NCI-H524 (cell line): ENCODE measurements at regions not wholly inside any gene's neighbourhood (a gene's known extent, or its start where the extent isn't known, plus 50 kb on each side); places are given as distances from the start of the nearest gene placed in this dataset.

Experiments used
- DNase-seq, 2 experiments: peaks; one replicate each; lab custom pipeline; 2025; lab: John Stamatoyannopoulos, UW

DNA sequence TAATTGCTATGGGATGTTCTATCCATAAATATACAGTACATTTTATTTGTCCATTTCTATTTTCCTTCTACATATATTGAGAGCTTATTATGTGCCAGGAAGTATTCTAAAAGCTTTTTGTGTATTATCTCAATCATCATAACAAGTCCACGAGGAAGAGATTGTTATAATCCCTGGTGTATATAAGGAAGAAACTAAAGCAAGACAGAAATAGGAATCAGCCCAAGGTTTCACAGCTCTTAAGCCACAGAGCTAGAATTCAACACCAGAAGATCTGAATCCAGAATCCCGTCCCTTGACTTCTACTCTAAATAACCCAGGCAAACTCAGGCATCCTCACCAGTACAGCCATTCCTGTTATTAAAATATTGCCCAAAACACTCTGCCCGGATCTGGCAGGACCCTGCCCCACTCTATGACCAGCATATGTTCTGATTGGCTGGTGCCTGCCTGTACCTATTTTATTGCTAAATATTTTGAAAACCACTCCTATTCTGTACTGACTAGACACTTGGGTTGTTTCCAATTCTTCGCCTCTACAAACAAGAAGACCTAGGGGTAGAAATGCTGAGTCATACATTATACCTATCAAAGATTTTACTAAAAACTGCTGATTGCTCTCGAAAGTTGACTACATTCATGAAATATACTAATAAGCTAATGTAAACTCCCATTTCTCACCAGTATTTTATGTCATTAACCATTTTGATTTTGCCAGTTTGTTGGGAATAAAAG is 297.4 kb downstream of the ENC1 start:
- no peak for DNase-seq

DNA sequence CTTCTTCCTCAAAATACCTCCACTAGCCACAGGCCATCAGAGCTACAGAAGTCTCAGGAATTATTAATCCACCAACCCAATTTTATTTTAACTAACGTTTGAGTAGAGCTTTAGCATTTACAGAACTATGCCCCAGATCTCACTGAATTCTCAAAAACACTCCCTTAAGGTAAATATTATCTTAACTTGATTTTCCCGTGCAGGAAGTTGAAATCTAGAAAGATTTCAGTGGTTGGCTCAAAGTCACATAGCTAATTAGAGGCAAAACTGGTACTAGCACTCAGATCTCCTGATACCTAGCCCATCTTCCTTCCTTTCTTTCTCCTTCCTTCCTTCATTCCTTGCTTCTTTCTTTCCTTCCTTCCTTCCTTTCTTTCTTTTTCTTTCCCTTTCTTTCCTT is 298.3 kb downstream of the ENC1 start:
- no peak for DNase-seq

DNA sequence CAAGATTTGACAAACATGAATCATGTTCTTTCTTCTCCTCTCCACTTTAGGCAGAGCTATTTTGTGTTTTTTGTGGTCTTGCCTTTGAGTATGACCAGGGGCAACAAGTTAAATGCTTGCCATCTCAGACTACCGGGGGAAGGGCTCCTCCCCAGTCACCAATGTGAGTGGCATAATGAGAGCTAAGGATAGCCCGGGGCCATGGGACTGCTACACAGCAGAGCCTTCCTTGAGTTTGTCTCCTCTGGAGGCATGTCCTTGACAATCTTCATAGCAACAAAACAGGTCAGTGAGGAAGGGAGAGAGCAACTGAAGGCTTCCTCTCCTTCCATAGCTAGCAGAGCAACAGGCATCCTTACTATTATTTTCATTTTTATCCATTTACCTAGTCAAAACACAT is 299.3 kb downstream of the ENC1 start:
- no peak for DNase-seq

DNA sequence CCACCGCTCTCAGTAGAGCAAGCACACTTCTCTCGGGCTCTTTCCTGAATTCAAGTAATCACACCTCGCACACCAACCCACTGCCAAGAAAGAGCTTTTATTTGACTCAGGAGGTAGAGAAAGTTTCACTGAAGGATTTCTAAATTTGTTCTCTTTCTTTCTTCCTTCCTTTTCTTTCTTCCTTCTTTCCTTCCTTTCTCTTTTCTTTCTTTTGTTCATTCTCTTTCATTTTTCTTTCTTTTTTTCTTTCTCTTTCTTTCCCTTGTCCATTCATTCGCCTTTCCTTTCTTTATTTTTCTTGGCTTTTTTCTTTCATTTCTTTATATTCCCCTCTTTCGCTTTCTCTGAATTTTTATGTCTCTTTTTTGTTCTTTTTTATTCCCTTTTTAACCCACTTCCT is 300.1 kb downstream of the ENC1 start:
- DNase-seq = no peak

DNA sequence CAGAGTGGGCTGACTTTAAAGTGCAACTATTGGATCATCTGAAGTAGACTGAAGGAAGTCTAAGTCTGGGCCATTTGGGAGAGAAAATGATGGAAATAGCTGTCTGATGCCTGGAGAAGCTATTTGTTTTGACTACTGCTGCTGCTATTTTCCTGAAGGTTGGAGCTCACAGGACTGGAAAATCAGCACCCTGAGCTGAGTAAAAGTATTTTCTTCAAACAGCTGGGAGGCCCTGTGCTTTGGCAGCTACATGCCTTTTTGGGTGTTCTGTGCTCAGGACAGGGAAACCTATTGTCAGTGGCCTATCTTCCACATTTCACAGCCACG is 302.6 kb downstream of the ENC1 start:
- no peak for DNase-seq

DNA sequence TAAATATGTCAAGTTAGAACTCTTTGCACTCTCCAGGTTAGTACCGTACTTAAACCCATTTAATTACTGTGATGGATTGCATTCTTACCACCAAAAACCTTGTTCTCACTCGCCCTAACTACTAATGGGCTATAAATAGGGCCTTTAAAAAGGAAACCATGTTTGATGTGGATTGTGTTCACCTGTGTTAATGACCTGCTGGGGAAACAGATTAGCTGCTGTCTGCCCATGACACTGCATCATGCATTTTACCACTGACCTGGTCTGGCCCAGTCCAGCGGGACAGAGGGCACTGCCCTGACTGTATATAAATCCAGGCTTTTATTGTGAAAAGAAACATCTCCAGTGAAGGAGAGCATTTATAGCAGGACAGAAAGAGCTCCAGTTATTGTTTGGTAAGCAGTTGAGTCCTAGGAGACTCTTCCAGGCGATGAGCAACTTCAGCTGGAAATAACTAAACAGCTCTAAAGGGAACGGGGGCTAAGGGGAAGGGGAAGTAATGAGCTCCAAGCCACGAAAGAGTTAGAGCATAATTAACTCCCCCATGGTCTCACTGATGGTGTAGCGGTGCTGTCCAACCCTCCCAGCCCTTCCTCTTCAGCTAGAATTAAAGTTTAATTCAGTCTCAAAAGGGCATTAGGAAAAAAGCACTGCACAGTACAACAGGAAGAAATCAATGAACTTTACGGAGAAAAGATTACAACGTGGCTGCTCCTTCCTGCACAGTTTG is 303.1 kb downstream of the ENC1 start:
- no peak for DNase-seq

DNA sequence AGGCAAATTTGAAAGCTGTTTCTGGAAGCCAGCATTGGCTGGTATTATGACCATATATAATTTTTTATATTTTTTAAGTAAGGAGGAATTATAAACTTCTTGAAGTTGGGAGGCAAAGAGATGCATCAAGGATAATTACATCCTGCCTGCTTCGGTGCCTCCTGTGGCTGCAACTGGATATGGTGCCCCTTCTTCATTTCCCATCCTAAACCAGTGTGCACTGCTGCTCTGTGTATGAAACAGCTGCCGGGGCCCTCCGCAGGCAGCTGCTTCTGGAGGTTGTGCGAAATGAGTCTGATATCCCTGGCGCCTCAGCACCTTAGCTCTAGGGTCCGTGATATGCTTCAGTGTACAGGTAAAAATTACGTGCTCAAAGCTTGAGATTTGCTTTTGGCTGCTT is 304.2 kb downstream of the ENC1 start:
- DNase-seq = peak; percentile 44 to 70

DNA sequence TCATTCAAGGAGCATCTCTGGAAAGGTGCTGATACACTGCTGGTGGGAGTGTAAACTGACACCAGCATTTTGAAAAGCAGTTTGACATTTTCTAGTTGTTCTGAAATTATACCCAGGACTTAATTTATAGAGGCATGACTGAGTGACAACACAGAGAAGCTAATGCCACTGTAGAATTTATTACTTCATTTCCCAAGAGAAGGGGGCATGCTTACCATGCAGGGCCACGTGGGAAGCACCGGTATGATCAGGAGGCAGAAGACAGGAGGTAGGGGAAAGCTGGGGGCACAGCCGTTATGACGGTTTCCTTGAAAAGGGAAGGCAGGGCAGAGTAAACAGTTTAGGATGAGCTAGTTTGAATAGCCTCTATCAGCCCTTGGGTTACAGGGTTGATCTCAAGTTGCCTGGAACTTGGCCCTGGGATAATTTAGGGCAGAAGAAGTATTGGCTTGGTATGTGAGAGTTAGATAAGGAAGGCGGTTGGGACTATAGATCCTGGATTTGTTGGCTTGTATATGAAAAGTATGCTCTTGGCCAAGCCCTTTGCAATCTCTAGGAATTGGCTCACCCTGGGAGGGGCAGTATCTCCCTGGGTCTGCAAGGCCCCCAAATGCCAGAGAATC is 305.7 kb downstream of the ENC1 start:
- no peak for DNase-seq

DNA sequence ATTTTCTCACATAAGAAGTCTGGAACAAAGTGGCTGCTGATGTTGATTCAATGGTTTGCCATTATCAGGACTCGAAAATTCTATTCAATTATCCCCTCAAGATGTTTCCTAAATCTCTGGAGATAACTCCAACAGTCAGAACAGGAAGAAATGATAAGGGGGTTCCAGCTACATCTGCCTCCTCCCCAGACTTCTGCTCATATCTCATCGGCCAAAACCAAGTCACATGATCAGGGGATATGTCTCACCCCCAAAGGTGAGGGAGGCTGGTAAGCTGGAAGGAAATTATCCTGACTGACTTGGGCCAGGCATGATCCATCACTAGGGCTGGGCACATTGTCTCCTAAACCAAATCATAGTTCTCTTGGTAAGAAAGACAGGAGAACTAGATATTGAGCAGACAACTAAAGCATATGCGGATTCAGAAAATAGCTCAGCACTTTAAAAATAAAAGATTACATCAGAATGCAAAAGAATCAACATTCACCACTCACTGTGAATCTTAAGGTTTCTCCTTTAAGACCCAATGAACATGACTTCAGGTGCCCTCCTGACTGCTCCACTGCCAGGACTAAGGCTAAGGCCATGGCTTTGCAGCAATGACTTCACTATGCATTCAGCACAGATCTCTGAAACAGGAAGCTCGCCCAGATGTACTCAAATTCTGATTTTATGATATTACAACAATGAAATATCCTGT is 306.3 kb downstream of the ENC1 start:
- DNase-seq = no peak

DNA sequence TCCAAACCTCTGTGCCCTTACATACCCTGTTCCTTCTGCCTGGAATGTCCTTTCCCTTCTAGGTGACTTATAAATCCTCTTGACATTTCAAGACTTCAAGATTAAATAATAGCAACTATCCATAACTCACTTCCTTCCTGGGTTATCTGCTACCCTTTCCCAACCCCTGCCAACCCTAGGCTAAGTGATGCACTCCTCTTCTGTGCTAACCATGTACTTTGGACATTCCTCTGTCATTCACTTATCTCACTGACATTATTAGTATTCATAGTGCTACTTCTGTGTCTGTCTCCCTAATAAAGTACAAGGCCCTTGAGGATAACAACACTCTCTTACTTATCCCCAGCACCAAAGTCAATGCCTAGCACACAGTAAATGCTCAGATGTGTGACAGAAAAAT is 307.1 kb downstream of the ENC1 start:
- DNase-seq = no peak

DNA sequence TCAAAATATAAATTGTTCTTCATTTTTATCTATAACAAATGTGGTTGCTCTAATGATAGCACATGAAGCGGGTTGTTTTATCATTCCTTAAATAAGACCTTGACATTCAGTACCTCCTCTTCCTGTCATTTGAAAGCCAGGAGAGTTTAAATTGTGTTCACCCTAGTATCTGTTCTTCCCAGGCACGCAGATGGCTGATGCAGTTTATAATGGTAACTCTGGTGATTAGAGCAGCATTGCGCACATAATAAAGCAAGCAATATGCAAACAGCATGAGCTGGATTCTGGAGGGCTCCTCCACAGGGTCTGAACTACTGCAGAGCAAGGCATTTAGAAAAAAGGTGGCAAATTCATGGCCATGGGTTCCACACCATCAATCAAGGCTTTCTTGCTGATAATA is 307.8 kb downstream of the ENC1 start:
- DNase-seq = no peak

DNA sequence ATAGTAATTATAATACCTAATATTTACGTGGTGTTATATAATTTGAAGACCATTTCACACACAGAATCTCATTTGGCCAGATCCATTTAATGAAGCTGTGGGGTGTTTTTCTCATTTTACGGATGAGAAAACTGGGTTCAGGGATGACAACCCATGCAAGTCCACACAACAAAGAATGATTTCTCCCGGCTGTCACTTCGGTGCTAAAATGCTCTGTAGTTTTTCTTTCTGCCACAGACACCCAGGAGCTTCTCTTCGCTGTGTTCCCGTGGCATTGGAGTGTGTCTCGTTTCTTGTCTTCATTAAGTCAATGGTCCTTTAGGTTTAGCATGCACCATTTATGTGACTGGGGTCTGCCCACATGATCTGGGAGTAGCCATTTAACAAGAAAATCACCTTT is 308.5 kb downstream of the ENC1 start:
- DNase-seq = no peak

DNA sequence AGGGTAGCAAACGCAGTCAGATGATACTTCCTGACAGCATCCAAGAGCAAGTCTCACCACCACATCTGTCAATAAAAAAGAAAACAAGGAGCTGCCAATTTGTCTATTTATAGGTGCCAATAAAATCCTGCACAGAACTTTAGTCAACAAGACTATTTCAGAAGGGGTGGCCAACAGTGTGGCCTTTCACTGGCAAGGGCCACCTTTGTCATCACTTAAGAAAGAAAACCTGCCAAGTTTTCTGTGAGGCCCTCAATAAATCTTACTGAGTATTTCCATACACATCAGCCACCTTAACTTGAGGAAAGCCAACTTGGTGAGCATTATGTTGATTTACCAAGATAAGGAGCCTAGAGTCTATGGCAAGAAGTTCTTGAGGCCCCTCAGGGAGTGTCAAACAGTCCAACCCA is 312.3 kb downstream of the ENC1 start:
- DNase-seq = no peak

DNA sequence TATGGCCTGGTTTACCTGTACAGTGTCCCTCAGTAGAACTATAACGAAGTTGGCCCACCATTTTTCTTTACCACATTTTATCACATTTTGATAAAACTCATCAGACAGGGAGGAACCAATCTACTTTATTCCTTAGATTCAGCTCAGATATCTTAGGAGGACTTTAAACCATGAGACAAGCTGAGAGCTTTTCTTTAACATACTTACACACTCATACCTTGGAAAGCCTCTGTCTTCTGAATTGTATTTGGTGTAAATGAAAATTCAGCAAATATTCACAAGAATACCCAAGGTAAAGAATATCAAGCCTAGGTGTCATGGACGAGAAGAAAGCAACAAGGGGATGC is 313.2 kb downstream of the ENC1 start:
- no peak for DNase-seq

DNA sequence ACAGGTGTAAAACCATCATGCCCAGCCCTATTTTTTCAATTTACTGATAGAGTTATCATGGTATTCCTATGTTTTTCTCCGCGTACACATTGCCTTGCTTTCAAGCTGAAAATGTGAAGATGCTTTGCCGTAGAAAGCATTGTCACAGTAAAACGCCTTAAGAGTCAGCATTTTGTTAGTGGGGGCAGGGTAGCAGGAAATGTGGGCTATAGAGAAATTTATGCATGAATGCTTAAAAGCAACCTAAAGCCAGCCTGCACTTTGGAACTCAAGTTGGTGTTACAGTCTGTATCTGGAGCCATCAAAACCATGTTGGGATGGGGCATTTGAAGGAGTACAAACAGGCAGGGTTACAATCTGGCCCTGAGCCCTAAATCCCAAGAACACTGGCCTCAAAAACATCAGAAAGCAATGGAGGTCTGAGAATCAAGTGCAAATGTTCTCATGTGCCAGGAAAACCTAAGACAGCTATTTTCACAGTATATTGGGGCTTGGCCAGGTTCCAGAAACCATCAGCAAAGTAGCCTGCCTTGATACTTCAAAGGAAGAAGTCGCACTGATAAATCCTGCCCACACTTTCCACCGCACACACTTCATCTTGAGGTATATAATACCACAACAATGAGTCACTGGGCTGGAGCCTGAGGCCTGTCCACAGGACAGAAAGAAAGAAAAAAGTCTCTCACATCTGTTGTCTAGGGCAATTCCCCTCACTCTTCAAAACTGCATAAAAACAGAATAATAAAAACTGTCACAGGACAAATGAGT is 313.8 kb downstream of the ENC1 start:
- DNase-seq = peak in 1 of 2 experiments; percentile 9

DNA sequence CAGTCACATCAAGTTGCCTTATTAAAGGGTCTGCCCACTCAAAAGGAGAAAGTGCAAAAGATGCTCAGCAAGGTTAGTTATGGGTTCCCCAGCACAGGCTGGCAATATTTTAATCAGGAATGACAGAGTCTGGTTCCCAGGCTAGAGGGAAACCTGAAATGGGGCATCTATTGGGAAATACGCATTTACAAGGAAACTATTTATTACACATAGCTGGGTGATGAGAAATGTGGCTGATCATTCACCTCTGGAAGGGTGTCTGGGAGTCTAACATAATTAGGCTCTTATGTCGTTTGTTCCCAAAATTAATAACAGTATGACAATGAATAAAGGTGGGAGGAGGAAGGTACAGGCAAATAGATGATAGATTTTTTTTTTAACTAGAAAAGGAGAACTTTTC is 314.7 kb downstream of the ENC1 start:
- no peak for DNase-seq

DNA sequence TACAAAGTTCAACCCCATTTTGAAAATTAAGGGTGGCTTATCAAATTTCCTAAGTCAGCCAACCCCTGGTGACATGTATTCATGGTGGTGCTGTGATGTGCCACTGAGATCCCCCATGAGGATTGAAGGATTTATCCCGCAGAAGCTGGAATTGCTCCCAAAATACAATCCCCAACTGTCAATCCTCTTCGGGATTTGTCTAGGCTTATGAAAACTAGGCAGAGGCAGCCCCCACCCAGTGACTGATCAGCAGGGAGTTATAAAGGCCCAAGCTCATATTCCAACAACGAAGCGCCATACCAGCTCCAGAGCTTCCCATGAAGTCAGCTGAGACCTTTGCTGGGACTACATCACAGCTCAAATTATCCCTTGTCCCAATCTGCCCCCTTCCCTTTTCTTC is 316.0 kb downstream of the ENC1 start:
- DNase-seq = peak in 1 of 2 experiments; percentile 45

DNA sequence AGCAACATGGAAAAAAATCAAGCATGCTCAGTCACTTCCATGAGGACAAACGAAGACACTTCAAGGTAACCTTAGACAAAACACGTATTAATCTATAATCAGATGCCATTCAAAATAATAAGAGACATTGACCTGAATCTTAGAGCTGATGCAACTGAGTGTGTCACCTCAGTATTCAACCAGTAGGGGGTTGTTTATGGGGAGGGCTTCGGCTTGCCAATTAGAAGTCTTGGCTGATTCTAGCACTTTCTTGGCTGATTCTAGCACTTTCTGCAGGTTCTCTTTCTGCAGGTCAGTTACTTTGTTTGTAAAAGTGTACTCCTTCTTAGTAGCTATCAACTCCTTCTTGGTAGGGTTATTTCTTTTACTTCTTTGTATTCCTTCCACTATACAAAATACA is 317.6 kb downstream of the ENC1 start:
- no peak for DNase-seq

DNA sequence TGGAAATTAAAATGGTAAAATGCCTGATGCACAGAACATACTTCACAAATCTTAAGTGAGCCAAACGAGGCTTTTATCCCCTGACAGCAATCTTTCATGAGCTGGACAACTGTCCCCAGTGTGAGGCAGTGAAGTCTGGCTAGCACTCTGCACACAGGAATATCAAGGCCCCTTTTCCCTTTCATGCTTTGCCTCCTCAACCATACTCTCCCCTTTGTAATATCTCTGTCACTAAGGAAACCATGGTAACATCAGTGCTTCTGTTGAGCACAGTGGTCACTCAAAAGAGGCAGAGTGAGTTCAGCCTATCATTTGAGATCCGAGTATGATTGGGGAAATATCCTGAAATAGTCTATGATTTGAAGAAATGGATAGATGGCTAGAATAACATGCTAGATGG is 318.3 kb downstream of the ENC1 start:
- no peak for DNase-seq

DNA sequence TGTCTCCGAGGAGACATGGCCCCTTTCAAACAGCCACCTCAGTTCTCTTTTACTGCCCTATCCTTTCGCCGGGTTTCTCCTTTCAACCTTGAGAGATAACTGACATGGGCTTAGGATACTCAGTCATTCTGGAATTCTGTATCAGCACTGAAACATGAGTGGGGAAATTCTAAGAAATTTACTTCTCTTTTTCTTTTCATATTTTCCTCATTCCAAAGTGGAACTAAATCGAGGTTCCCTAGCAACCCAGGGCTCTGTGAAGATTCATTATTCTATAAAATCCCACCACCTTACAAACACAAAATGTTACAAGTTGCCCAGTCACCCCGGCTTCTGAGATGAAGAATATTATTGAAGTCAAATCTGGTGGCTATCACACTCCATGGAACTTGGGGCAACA is 319.2 kb downstream of the ENC1 start:
- no peak for DNase-seq

DNA sequence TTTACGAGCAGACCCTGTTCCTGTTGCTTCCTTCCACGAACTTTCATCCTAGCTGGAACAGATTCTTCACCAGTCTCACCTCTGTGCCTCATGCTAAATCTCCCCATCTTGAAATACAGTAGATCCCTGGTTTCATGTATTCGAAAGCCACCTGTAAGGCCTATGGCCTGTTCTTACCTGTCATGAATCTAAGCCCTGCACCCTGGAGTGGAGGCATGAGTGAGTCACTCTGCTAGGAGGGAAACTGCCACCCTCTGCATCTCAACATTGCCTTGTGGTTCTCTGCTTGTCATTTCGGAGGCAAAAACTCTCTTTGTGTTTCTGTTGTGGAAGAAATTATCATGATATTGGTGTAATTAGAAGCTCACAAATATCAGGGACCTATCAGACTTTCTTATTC is 320.0 kb downstream of the ENC1 start:
- DNase-seq = no peak

DNA sequence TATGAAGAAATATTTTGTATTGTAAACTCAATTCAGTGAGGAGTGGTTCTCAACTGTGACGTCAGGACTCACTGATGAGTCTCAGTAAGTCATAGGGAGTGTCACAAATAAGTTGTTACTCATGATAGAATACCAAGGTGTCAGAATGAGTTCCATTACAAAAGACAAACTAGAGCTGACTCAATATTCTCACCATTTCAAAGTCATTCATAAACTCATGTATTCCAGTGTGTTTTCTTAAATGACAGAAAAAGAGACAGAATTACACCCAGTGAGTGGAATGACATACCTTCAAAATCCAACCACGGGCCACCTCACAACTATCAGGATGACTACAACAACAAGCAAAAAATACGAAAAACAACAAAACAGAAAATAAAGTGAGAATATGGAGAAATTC is 321.5 kb downstream of the ENC1 start:
- DNase-seq = no peak
